ENCODE measurements at regions not wholly inside any gene's neighbourhood (a gene's known extent, or its start where the extent isn't known, plus 50 kb on each side); places are given as distances from the start of the nearest gene placed in this dataset.
"Not testable (repeated sequence)": the region's sequence is repeated elsewhere in the genome, so short reads cannot be mapped to it uniquely, and the experiment has no call there.

DNA sequence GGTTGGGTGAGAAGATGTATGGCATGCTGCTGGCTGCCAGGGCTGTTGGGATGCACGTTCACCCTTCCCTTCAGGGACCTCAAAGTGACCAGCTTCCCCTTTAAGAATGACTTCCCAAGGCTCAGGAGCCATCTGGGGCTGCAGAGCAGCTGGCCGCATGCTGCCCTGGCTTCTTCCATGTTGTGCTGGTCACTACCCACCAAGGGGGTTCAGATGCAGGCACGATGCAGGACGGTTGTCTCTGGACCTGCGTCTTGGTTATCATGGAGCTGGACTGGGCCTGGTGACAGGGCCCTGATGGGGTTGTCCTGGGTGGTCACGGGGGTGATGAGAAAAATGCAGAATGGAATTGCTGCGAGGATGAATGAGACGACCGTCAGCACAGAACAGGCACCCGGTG lies 297.8 kb downstream of the POTED start:
- DNase-seq = not testable (repeated sequence)

DNA sequence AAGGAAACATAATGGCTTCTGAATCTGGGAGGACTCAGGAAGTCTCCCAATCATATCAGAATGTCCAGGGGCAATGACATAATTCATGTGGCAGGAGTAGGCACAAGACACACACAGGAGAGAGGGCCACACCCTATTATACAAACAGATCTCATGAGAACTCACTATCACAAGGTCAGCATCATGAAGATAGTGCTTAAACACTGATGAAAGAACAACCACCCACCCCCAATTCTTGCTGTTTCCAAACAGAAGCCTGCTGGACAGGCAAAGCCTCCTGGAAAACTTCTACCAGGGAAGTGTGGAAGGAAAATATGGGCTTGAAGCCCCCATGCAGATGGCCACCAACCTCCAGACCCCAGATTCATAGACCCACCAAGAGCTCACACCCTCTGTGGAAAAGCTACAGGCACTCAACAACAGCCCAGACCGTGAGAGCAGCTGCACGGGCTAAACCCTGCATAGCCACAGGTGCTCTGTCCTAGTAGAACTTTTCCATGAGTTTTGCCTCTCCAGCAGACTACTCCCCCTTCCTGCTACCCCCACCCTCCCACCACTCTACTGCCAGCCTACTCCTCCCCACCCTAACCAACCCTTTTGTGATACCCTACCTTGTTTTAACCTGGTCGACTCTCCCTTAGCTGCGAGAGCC lies 287.1 kb downstream of the POTED start:
- not testable (repeated sequence) for DNase-seq

DNA sequence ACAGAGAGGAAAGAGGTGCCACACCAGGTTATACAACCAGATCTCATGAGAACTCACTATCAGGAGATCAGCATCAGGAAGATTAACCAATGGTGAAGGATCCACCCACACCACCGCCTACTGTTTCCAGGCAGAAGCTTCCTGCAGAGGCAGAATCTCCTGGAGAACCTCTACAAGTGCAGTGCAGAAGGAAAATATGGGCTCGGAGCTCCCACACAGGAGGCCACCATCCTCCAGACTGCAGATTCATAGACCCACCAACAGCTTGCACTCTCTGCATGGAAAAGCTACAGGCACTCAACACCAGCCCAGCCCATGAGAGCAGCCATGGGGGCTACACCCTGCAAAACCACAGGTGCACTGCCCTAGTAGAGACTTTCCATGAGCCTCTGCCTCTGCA lies 284.0 kb downstream of the POTED start:
- not testable (repeated sequence) for DNase-seq

DNA sequence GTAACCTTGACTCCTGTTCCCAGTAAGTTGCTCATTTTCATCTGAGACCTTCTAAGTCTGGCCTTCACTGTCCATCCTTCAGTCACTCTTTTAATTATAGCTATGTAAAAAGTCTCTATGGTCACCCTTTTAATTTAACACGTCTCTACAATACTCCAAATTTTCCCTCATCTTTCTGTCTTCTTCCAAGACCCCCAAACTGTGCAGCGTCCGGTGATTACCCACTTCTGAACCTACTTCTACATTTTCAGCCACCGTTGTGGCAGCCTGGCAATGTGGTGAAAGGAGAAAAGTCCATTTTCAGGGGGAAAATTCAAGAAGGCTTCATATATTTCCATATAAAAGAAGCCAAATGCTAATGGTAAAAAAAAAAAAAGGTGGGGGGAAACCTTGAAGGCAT lies 283.4 kb downstream of the POTED start:
- not testable (repeated sequence) for DNase-seq

DNA sequence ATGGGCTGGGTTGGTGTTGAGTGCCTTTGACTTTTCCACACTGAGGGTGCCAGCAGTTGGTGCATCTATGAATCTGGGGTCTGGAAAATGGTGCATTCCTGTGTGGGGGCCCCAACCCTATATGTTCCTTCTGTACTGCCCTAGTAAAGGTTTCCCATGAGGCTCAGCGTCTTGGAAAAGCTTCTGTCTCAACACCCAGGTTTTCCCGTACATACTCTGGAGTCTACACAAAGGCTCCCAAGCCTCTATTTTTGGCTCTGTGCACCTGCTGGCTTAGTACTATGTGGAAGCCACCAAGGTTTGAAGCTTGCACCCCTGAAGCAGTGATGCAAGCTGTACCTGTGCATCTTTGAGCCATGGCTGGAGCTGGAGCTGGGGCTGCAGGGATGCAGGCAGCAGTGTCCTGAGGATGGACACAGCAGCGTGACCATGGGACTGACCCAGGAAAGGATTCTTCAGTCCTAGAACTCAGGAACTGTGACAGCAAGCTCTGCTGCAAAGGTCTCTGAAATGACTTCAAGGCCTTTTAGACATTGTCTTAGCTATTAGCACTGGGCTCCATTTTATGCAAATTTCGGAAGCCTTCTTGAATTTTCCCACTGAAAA lies 282.7 kb downstream of the POTED start:
- not testable (repeated sequence) for DNase-seq

DNA sequence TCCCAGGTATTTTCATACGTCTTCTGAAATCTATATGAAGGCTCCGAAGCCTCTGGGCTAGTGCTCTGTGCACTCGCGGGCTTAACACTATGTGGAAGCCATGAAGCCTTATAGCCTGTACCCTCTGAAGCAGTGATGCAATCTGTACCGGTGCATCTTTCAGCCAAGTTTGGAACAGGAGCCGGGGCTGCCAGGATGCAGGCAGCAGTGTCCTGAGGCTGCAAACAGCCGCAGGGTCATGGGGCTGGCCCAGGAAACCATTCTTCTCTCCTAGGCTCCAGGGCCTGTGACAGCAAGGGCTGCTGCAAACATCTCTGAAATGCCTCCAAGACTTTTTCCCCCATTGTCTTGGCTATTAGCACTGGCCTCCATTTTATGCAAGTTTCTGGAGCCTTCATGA lies 279.6 kb downstream of the POTED start:
- DNase-seq = not testable (repeated sequence)

DNA sequence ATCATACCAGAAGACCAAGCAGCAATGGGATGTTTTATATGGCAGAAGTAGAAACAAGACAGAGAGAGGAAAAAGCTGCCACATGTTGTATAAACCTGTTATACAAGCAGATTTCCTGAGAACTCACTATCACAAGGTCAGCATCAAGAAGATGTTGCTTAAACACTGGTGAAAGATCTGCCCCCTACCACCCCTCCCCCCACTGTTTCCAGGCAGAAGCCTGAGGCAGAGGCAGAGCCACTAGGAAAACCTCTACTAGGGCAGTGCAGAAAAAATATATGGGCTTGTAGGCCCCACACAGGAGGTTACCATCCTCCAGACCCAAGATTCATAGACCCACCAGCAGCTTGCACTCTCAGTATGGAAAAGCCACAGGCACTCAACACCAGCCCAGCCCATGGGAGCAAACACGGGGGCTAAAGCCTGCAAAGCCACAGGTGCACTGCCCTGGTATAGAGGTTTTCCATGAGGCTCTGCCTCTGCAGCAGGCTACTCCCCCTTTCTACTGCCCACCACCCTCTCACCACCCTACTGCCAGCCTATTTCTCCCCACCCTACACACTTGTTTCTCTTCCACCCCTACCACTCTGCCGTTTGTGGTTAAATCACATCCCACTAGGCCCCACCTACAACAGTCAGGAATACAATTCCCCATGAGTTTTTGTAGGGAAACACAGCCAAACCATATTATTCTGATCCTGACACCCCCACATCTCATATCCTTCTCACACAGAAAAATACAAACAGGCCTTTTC lies 274.2 kb downstream of the POTED start:
- not testable (repeated sequence) for DNase-seq

DNA sequence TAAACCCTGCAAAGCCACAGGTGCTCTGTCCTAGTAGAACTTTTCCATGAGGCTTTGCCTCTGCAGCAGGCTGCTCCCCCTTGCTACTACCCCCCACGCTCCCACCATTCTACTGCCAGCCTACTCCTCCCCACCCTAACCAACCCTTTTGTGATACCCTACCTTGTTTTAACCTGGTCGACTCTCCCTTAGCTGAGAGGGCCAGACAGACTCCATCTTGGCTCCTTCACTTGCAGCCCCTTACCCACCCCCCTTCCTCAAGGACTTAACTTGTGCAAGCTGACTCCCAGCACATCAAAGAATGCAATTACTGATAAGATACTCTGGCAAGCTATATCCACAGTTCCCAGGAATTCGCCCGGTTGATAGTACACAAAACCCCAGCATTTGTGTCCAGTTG lies 267.9 kb downstream of the POTED start:
- not testable (repeated sequence) for DNase-seq

DNA sequence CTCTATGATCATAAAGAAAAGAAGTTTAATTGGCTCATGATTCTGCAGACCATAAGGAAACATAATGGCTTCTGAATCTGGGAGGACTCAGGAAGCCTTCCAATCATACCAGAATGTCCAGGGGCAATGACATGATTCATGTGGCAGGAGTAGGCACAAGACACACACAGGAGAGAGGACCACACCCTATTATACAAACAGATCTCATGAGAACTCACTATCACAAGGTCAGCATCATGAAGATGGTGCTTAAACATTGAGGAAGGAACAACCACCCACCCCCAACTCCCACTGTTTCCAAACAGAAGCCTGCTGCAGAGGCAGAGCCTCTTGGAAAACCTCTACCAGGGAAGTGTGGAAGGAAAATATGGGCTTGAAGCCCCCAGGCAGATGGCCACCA lies 267.4 kb downstream of the POTED start:
- not testable (repeated sequence) for DNase-seq

DNA sequence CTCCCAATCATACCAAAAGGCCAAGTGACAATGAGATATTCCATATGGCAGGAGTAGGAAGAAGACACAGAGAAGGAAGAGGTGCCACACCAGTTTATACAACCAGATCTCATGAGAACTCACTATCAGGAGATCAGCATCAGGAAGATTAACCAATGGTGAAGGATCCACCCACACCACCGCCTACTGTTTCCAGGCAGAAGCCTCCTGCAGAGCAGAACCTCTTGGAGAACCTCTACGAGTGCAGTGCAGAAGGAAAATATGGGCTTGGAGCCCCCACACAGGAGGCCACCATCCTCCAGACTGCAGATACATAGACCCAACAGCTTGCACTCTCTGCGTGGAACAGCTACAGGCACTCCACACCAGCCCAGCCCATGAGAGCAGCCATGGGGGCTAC lies 264.4 kb downstream of the POTED start:
- not testable (repeated sequence) for DNase-seq

DNA sequence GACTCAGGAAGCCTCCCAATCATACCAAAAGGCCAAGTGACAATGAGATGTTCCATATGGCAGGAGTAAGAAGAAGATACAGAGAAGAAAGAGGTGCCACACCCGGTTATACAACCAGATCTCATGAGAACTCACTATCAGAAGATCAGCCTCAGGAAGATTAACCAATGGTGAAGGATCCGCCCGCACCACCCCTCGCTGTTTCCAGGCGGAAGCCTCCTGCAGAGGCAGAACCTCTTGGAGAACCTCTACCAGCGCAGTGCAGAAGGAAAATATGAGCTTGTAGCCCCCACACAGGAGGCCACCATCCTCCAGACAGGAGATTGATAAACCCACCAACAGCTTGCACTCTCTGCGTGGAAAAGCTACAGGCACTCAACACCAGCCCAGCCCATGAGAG lies 245.1 kb downstream of the POTED start:
- no peak for DNase-seq

DNA sequence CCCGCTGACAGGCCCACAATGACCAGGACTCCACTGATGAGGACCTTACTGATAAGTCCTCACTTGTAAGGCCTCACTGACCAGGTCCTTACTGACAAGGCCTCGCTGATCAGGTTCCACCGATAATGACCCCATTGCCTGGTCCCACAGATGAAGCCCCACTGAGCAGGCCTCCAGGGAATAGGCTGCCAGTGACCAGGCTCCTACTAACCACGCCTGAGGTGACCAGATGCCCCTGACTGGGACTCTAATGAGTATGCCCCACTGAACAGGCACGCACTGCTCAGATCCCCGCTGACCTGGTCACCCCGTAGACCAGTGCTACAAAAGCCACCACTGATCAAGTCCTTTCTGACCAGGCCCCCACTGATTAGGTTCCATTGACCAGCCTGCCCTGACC lies 241.2 kb downstream of the POTED start:
- not testable (repeated sequence) for DNase-seq

DNA sequence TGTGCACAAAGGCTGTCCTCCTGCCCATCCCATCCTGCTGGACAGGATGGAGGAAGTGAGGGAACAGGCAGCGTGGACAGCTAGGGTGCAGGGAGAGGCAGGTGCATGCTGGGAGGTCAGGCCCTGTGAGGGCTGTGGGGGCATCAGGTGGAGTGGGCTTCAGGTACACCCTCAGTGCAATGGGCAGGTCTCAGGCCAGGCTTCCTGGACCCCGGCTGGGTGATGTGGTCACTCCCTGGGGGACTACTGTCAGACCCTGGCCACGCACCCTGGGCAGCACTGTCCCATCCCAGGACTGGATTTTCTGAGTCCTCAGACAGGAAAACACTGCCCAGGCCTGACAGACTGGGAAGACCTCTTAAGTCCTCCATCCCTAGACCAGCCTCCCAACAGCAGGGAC lies 239.9 kb downstream of the POTED start:
- DNase-seq = not testable (repeated sequence)

DNA sequence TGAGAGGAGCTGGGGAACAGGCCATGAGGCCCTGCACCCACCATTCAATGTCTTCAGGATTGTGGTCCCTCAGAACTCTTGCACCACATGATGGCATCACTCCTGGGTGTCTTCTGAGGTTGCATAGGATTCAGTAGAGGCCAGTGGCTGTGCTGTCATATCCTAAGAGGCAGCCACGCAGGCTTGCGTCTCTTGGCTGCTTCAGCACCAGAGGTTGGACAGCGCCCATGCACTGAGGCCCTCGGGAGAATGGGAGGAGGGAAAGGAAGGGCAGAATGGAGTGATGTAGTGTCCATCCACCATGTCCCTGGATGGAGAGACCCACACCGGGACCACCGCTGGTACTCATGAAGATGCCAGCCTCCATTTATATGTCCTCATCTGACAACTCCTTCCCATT lies 237.1 kb downstream of the POTED start:
- DNase-seq = not testable (repeated sequence)

DNA sequence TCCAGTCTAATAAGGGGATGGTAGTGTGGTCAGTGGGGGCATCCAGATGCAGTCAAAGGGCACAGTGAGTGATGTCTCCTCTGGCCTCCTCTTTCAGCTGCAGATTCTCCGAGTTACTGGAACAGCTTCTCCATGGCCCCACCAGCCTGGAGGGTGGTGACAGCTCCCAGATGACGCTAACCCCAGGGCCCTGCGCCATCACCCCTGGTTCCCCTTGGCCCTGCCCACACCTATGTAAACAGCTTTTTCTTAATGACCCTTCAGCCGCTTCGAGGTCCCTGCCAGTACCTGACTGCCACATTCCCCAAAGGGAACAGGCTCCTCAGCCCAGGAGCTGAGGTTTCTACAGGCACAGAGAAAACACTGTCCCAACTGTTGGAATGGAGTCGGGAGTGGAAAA lies 235.0 kb downstream of the POTED start:
- not testable (repeated sequence) for DNase-seq

DNA sequence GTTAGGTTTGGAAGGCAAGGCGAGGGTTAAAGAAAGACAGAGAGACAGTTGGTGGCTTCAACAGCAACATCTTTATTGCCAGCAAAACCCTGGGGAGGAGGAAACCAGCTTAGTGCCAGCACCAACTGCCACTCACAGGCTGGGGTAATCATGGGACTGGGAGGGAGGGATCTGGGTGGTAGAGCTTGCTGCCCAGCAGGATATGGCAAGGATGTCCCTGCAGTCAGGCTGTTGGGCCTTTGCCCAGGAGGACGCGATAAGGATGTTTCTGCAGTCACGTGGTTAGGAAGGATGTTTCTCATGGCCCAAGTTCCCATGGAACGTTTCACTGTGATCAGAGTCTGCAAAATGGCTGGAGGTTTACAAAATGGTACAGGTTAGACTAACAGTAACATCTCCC lies 233.5 kb downstream of the POTED start:
- not testable (repeated sequence) for DNase-seq

DNA sequence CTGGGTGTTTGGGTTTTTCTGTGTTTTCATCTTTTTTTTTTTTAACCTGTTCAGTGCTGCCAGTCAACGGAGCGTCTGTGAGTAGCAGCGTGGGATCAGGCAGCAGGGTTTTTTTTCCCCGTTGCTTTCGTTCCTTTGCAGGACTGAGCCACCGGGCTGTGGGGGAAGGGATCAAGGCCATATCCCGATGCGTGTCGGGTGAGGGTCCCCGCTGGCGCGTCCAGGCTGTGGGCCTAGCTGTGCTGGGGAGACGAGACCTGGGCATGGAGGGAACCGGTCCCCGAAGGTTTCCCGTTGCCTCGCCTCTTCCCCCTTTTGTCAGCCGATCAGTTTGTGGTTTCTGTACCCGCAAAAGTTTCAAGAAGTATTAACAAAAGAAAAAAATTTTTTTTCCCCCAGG lies 218.1 kb downstream of the POTED start:
- not testable (repeated sequence) for DNase-seq

DNA sequence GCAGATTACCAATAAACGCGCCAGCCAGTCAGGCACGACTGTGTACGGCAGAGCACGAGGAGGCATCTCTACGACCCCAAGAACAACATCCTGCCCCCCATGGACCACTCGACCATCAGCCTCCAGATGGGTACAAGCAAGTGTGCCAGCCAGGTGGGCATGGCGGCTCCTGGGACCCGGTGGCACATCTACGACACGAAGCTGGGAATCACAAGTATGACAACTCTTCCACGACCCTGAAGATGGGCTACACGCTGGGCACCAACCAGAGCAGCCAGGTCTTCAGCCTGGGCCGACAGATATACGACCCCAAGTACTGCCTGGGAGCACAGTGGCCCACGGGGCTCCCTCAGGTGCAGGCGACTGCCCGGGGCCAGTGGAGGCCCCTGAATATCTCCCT lies 217.6 kb downstream of the POTED start:
- DNase-seq = no peak

DNA sequence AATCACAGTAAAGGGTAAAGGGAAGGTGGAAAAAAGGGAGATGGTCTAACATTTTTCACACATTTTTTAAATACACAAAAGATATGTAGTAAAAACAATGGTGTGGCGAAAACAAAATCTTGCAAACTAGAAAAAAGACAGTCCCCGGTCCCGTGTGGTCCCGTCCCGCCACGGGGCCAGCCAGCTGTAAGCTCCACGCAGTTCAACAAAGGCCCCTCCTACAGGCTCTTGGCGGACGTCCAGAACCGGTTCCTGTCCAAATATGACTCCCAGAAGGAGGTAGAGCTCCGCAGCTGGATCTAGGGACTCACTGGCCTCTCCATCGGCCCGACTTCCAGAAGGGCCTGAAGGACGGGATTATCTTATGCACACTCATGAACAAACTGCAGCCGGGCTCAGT lies 216.9 kb downstream of the POTED start:
- not testable (repeated sequence) for DNase-seq

DNA sequence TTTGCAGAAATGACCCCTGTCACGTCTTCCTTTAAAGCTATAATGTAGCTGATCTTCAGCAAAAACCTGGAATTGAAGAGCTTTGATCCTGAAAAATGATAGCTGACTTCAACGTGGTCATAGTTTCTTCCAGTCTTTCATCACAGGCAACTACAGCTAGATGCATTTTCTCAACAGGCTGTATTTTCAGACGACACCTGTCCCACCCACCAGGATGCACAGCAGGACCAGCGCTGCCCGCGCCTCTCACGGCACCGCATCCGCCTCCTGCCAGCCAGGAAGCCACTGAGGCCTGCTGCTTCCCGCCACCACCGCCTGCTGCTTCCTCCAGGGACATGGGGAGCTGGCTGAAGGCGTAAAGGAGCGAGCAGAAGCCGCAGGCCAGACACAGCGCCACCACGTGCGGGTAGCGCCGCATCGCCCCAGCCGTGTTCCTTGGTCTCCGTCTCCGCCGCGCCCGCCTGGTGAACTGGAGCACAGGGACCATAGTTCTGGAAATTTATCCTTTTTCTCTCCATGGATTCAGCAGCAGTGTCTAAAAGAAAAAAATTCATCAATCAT lies 215.7 kb downstream of the POTED start:
- not testable (repeated sequence) for DNase-seq

DNA sequence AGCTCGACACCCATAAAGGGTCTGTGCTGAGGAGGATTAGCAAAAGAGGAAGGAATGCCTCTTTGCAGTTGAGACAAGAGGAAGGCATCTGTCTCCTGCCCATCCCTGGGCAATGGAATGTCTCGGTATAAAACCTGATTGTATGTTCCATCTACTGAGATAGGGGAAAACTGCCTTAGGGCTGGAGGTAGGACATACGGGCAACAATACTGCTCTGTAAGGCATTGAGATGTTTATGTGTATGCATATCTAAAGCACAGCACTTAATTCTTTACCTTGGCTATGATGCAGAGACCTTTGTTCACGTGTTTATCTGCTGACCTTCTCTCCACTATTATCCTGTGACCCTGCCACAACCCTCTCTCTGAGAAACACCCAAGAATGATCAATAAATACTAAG lies 210.7 kb downstream of the POTED start:
- DNase-seq = not testable (repeated sequence)

DNA sequence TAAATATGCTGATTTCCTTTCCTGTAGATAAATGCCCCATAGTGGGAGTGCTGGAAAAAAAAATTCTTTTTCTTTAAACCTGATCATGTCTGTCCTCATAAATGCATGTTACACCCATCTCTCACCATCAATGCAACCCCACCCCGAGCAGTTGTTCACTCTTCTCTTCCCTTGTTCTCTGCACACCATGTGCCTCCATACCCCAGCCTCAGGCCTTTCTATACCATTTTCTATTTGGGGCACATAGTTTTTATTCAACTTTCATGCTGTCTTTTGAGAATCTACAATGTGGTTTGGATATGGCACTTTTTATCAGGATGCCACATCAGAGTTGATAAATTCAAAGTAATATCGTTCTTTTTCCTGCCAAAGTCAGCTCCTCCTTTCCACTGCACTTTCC lies 202.6 kb downstream of the POTED start:
- not testable (repeated sequence) for DNase-seq

DNA sequence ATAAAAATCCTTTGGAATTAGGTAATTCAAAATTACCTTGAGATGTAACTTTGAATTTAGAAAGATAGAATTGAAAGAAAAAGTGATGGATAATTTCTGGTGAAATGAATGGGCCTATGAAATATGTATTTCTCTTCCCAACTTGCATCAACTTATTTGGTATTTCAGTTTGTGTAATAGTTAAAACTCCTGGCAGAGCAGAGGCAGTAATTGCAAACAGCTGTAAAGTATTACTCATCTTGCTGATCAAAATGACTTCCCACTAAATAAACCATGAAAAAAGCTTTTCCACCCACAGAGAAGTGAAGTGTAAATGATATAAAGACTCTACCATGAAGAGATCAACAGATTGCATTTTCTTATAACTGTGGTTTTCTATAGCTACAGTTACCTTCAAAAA lies 201.0 kb downstream of the POTED start:
- DNase-seq = not testable (repeated sequence)

DNA sequence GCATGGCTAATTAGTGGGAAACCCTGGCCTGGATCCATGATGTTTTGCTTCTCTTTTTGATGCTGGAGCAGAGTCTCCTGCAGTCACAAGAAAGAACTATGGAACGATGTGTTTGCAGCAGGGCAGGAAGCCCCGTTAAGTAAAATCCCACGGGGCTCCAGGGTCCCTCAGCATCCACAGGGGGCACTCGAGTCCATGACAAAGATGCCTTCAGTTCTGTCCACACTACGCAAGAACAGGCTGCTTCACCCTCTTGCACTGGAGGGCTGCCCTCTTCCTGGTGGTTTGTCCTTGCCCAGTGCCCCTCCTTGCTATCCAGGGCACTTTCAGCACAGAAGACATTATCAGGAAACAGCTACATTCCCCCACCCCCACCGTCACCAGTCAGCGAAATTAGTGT lies 196.9 kb downstream of the POTED start:
- not testable (repeated sequence) for DNase-seq

Data from CD4-positive, alpha-beta T cell treated with Interleukin-15 for 1 hour (primary cell).